ENCODE measurements at regions not wholly inside any gene's neighbourhood (a gene's known extent, or its start where the extent isn't known, plus 50 kb on each side); places are given as distances from the start of the nearest gene placed in this dataset.

DNA sequence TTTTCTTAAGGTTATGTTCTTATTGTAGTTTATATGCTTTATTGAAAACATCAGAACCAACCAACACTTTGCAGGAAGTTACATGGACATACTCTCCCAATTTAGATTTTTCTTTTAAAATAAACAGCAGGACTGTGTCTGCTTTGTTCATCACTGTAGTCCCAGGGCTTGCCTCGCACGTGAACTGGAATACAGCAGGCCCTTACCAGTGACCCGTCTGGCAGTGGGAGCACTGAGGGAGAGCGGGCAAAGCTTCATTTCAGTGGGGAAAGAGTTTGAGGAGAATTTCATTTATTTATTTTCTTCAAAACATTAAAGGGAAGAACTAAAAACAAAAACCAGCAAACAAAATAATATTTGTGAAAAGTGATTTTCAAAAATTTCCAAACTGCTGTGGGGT, 230.8 kb downstream of the PAX1 start:
- no peak for DNase-seq

DNA sequence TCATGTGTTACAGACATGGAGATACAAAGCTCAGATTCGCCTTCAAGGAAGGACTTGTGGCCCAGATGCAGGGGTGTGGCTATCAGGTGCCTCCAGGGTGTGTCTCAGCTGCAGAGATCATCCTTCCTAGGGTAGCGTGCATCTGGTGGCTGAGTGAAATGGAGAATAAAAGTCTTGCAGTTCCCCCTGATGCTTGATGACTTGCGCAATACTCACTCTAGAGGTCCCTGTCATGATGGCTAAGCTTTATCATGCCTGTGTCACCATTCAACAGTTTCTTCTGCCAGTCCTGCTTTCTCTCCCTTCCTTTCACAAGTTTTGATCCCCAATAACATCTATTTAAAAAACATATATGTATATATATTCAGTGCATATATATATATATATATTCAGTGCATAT, 228.1 kb downstream of the PAX1 start:
- no peak for DNase-seq

DNA sequence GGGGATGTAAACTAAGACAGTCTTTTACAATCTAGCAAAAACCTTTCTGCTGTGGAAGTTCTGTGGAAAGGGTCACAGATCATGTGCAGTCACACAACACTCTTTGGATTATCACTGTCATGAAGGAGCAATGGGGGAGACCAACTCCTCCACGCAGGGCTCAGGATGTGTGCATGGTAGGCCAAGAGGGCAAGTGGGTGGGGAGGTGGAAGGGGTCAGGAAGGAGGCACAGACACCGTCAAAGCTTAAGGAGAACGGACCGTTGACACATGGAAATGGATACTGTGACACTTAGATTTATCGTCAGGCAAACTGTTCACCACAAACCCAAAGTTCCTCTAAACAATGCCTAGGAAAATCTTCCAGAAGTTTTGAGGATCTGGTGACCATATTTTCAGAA, 215.8 kb downstream of the PAX1 start:
- no peak for DNase-seq

DNA sequence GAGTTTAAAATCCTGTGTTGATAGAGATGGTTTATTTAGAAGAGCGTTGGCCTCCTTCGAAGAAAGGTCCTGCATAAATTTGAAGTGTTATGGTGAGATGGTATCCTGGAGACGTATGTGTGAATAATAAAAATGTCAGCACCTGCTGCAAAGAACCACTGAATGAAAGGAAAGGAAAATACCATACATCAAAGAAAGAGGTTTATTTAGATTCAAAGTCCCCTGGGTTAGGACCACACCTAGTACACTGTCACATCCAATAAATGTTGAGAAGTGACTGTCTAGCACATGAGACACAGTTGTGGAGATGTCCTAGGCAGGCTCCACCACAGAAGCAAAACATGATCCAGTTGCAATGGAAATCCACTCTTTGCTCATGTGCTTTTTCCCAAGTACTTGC, 214.7 kb downstream of the PAX1 start:
- DNase-seq: no peak

DNA sequence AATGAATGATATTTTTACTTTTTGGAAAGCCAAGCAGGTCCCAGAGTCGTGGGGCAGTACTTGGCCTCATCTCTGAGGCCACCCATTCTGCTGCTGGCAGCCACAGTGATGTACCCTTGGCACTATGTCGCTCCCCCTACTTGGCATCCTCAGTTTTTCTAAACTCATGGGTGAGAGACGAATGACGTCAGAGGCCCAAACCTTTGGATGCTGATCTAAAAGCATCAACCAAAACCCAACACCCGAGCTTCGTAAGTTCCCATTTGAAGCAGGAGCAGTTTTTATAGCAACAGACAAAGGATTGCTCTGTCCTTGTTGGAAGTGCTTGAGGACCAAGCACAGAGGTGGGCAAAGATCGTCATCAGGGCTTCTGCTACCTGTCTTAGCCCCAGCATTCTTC, 212.9 kb downstream of the PAX1 start:
- no peak for DNase-seq

GRCh38 chr20:21902391-21902790, 196.9 kb downstream of the PAX1 start:
- no peak for DNase-seq

DNA sequence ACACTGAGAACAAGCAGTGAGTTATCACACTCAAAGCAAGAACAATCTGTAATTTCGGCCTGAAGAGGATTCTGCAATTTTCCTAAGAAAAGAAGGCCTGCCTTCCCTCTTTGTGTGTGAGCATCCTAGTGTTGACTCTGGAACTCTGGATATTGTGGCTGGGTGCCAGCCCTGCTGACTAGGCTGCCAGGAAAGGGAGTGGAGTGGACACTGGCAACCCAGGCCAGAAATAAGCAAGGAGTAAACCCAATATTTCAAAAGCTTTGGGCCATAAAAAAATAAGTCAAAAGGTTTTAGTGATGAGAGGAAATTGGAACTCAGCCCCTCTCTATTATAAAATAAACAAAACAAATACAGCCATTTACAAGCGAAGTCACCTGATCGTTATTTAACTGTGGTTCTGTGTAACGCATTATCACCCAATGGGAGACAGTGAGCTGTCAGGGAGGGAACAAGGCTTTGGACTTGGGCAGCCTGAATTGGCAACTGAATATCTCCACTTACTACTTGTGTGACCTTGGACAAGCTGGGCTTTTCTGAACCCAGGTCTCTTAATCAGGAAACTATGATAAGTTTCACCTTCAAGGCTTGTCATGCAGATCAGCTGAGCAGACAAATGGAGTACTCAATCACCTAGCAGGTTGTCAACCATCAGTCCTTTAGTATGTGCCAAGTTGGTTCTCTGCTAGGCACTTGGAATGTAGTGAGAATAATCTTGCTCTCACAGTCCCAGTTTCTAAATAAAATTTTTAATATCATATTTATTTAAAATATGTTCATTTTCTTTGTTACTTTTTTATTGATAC, 196.2 kb downstream of the PAX1 start:
- no peak for DNase-seq

DNA sequence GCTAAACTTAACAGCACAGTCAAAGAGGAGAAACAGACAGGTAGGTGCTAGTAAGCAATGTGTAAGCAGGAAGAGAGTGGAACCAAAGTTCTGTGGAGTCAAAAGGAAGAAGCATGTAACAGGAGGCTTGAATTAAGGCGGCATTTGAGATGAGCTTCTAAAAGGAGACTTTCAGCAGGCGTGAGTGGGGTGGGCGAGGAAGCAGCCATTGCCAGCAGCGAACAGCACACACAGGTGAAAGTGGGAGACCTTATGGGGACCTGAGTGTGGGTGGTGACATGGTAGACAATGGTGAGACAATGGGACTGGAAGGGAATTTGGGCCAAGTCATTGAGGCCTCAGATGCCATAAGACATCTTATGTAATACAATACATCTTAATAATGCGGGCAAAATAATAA, 195.0 kb downstream of the PAX1 start:
- DNase-seq: no peak

DNA sequence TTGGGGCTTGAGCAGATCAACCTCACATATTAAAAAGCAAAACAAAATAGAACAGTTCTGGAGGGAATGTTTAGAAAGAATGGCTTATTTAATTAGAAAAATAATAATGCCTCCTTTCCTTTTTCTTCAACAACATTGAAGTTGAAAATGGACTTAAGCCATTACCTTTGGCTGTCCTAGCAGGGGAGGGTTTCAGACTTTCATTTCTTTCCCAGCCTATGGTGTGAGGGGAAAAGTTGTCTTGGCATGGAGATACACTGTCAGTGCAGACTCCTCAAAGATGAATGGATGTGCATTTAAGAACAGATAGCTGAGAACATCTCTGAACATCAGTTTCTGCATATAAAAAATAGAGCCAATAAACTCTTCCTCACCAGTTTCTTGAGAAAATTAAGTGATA, 169.5 kb downstream of the PAX1 start:
- DNase-seq: no peak

DNA sequence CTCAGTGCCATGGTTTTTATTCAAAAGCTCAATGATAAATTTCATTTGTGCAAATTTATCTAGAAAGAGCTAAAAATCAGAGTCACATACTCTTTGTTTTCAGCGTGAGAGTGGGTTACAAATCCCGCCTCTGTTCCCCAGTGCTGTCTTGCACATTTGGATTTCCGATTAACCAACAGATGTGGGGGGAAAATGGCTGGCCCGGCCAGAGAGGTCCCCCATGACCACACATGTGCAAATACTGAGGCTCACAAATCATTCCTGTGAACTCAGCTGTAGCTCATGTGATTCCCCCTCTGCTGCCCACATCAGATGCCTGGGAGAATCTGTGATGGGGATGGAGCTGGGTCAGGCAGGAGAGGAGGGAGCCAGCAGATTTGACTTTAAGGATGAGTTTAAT, 168.7 kb downstream of the PAX1 start:
- DNase-seq: no peak

- no peak for DNase-seq
Observed at GRCh38 chr20:21873291-21873690, 167.8 kb downstream of the PAX1 start.

GRCh38 chr20:21867811-21868210, 162.3 kb downstream of the PAX1 start:
- no peak for DNase-seq

GRCh38 chr20:21867353-21867752, 161.9 kb downstream of the PAX1 start:
- no peak for DNase-seq

GRCh38 chr20:21862956-21863355, 157.5 kb downstream of the PAX1 start:
- DNase-seq: no peak

GRCh38 chr20:21862259-21862946, 156.9 kb downstream of the PAX1 start:
- no peak for DNase-seq

GRCh38 chr20:21840991-21841390, 135.5 kb downstream of the PAX1 start:
- no peak for DNase-seq

DNA sequence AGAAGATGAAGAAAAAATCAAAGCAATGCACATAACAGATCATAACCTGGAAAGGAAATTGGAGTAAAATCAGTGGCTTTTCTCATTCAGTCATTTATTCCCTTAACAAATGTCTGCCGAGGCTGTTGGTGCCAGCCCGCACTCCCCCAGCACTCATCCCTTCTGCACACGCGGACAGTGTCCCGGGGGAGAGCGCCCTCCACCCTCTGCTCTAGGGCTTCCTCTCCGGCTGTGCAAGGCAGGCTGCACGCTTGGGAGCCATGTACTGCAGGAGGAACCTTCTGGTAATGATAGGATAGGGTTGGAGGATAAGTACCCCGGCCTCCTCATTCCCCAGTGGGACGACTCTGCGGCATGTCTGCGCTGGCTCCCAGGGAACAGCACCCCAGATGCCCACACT, 134.5 kb downstream of the PAX1 start:
- DNase-seq: no peak

DNA sequence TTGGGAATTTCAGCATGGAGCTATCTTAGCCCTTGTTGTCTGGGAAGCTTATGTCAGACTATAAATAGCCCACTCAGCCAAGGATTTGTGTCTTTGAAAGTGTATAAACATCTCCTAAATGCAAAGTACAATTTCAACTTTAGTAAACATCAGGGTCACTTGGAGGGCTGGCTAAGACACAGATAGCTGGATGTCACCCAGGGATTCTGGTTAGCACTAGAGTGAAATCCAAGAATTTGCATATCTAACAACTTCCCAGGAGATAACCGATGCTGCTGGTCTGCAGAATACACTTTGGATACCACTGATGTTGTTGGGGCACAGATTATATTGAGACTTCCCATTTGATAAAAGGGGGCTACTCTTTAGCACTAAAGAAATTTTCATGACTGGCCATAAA, 130.9 kb downstream of the PAX1 start:
- DNase-seq: no peak

DNA sequence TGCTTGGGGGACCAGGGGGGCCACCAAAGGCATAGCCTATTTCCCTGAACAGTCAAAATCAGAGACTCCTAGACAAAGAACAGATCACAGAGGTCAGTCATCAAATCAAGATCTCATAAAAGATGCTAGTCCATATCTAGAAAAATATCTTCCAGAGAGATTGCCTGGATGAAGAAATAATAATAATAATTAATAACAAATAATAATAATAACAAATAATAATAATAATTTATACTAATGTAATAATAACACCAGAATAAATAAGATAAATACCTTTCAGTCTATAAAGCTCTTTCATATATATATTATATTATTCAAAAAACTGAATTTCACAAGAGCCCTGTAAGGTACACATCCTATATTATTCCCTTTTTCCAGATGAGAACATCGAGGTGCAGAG, 129.6 kb downstream of the PAX1 start:
- no peak for DNase-seq

GRCh38 chr20:21832442-21833385, 127.2 kb downstream of the PAX1 start:
- no peak for DNase-seq

DNA sequence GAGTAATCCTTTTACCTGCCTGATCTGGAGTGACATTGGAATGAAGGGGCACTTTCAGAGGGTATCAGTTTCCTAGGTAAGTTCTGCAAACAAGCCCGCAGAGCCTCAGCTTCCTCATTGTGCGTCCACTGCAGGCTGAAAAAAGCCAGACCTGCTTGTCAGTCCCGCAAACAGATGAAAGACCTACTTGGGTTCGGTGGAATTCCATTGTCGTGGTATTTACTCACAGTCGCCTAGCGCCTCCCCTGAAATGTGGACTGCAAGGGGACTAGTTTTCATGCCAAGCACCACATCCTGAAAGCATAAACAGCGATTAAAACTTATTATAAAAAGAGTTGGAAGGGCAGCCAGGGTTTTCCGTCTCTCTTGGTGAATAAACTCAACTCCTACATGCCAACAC, 121.5 kb downstream of the PAX1 start:
- DNase-seq: no peak

GRCh38 chr20:21821358-21821757, 115.9 kb downstream of the PAX1 start:
- DNase-seq: no peak

- no peak for DNase-seq
Observed at GRCh38 chr20:21820688-21821087, 115.2 kb downstream of the PAX1 start.

DNA sequence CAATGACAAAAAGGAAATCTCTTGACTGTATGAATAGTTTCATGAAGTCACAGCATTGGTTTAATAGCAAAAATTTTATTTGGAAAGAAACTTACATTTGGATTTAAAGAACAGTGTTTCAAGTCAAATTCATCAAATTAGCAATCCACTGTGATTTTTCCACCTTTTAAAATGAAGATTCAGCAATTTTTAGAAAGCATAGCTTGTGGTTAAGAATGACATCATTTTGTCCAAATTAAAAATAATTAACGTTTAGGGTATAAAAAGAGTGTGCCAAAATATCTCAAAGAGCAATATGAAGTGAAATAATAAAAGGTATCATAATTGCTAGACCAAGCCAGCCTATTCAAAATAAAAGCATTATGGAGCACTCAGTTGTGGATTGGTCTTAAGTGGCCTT, 114.6 kb downstream of the PAX1 start:
- no peak for DNase-seq

Measured in activated naive CD4-positive, alpha-beta T cell treated with Interleukin-2 at 50 U/mL for 16 hours (primary cell).